Neutrophil (primary cell): ENCODE measurements at regions not wholly inside any gene's neighbourhood (a gene's known extent, or its start where the extent isn't known, plus 50 kb on each side); places are given as distances from the start of the nearest gene placed in this dataset.

Experiments used
- H3K27ac ChIP-seq: fragments of 200-600 bp; sonication (generic); 2 replicates; pipeline ENCODE4 v1.5.1; 2016; ENCODE audit warnings: mild to moderate bottlenecking, moderate library complexity
- H3K27me3 ChIP-seq: fragments of 200-600 bp; sonication (generic); 2 replicates; pipeline ENCODE4 v1.6.0; 2016; ENCODE audit warnings: mild to moderate bottlenecking
- H3K36me3 ChIP-seq: fragments of 200-600 bp; sonication (generic); 2 replicates; pipeline ENCODE4 v1.5.1; 2017
- H3K4me1 ChIP-seq, 2 experiments: fragments of 200-600 bp in 1 of 2; sonication (generic) in 1 of 2; 1 replicate in 1 of 2; 2 replicates in 1 of 2; pipeline versions ENCODE4 v1.5.1 to v1.6.1; 2013 to 2016; ENCODE audit warnings: low read depth in 1 of 2, low read length in 1 of 2, mild to moderate bottlenecking in 1 of 2, moderate library complexity in 1 of 2; ENCODE audit not compliant: control insufficient read depth in 1 of 2, insufficient read depth in 1 of 2
- H3K4me3 ChIP-seq, 2 experiments: fragments of 200-600 bp in 1 of 2; sonication (generic) in 1 of 2; 1 replicate in 1 of 2; 2 replicates in 1 of 2; pipeline ENCODE4 v1.5.1; 2013 to 2016; ENCODE audit warnings: low read depth in 1 of 2, low read length in 1 of 2, mild to moderate bottlenecking in 1 of 2, moderate library complexity in 1 of 2
- H3K9me3 ChIP-seq: fragments of 200-600 bp; sonication (generic); 2 replicates; pipeline ENCODE4 v1.5.1; 2016
- CTCF ChIP-seq: fragments of 200-600 bp; sonication (generic); IDR thresholded peaks from 2 replicates; pipeline ENCODE4 v1.5.1; 2016; ENCODE audit warnings: antibody characterized with exemption

GRCh38 chr16:59369523-59369922 is 635.4 kb upstream of the GOT2 start:
- H3K27me3 ChIP-seq: no peaks in the 10 kb centered on the region
- H3K4me1 ChIP-seq: no peaks in the 10 kb centered on the region
- TF ChIP-seq CTCF: no peak
- H3K9me3 ChIP-seq: no peaks in the 10 kb centered on the region
- no peak overlapping the region for H3K27ac ChIP-seq
- no peaks in the 10 kb centered on the region for H3K36me3 ChIP-seq
- H3K4me3 ChIP-seq: no peak overlapping the region

- no peak for TF ChIP-seq CTCF
- Histone ChIP-seq H3K27ac (no peak overlapping the region), H3K36me3 (no peaks in the 10 kb centered on the region), H3K4me3 (no peak overlapping the region), H3K9me3 (no peaks in the 10 kb centered on the region), H3K27me3 (no peaks in the 10 kb centered on the region), H3K4me1 (no peaks in the 10 kb centered on the region)
Measured at GRCh38 chr16:59368586-59368985, 634.5 kb upstream of the GOT2 start.

- TF ChIP-seq CTCF: no peak
- Histone ChIP-seq H3K4me3 (no peak overlapping the region), H3K27ac (no peak overlapping the region), H3K27me3 (no peaks in the 10 kb centered on the region), H3K36me3 (no peaks in the 10 kb centered on the region), H3K9me3 (no peaks in the 10 kb centered on the region), H3K4me1 (no peaks in the 10 kb centered on the region)
Measured at GRCh38 chr16:59356709-59357108, 622.6 kb upstream of the GOT2 start.

- Histone ChIP-seq H3K27me3 (no peaks in the 10 kb centered on the region), H3K36me3 (no peaks in the 10 kb centered on the region), H3K27ac (no peak overlapping the region), H3K9me3 (no peaks in the 10 kb centered on the region), H3K4me3 (no peak overlapping the region), H3K4me1 (no peaks in the 10 kb centered on the region)
- no peak for TF ChIP-seq CTCF
Measured at GRCh38 chr16:59356144-59356543, 622.0 kb upstream of the GOT2 start.

GRCh38 chr16:59355704-59356103 is 621.6 kb upstream of the GOT2 start:
- H3K4me1 ChIP-seq: no peaks in the 10 kb centered on the region
- no peaks in the 10 kb centered on the region for H3K9me3 ChIP-seq
- H3K27ac ChIP-seq: no peak overlapping the region
- no peak overlapping the region for H3K4me3 ChIP-seq
- no peaks in the 10 kb centered on the region for H3K36me3 ChIP-seq
- TF ChIP-seq CTCF: no peak
- no peaks in the 10 kb centered on the region for H3K27me3 ChIP-seq

- H3K27ac ChIP-seq: no peak overlapping the region
- H3K4me3 ChIP-seq: no peak overlapping the region
- H3K27me3 ChIP-seq: no peaks in the 10 kb centered on the region
- no peaks in the 10 kb centered on the region for H3K4me1 ChIP-seq
- no peaks in the 10 kb centered on the region for H3K9me3 ChIP-seq
- no peak for TF ChIP-seq CTCF
- no peaks in the 10 kb centered on the region for H3K36me3 ChIP-seq
Measured at GRCh38 chr16:59351305-59351903, 617.3 kb upstream of the GOT2 start.
